Activated CD4-positive, alpha-beta memory T cell treated with anti-CD3 and anti-CD28 coated beads for 36 hours (primary cell): ENCODE measurements at regions not wholly inside any gene's neighbourhood (a gene's known extent, or its start where the extent isn't known, plus 50 kb on each side); places are given as distances from the start of the nearest gene placed in this dataset.

Experiments used
- CTCF ChIA-PET: fragments of 350-600 bp; sonication (Branson Sonifier 250); formaldehyde crosslinking; loops from one replicate; lab custom pipeline; 2021; ENCODE audit warnings: antibody characterized with exemption, inconsistent platforms; lab: Charles Lee
- POLR2A ChIA-PET: fragments of 350-600 bp; sonication (Branson Sonifier 250); formaldehyde crosslinking; loops from one replicate; lab custom pipeline; 2021; ENCODE audit warnings: antibody characterized with exemption; lab: Charles Lee
- DNase-seq: peaks from one replicate; pipeline ENCODE4 v3.0.0-alpha.2; 2020
- H3K27ac Mint-ChIP-seq: one replicate; pipeline ENCODE4 v1.8.0; 2021; ENCODE audit warnings: mixed read lengths
- H3K27me3 Mint-ChIP-seq: one replicate; pipeline ENCODE4 v1.8.0; 2021; ENCODE audit warnings: mixed read lengths
- H3K36me3 Mint-ChIP-seq: one replicate; pipeline ENCODE4 v1.8.0; 2021; ENCODE audit warnings: mixed read lengths
- H3K4me1 Mint-ChIP-seq: one replicate; pipeline ENCODE4 v1.8.0; 2021; ENCODE audit warnings: low read depth, mixed read lengths
- H3K4me3 Mint-ChIP-seq: one replicate; pipeline ENCODE4 v1.8.0; 2021; ENCODE audit warnings: mild to moderate bottlenecking, mixed read lengths
- H3K9me3 Mint-ChIP-seq: one replicate; pipeline ENCODE4 v1.8.0; 2021; ENCODE audit warnings: mixed read lengths
- intact Hi-C: fragments of 100-400 bp; cut with micrococcal nuclease; formaldehyde crosslinking; loops from one replicate; pipeline ENCODE4 v1.15.1; 2023

DNA sequence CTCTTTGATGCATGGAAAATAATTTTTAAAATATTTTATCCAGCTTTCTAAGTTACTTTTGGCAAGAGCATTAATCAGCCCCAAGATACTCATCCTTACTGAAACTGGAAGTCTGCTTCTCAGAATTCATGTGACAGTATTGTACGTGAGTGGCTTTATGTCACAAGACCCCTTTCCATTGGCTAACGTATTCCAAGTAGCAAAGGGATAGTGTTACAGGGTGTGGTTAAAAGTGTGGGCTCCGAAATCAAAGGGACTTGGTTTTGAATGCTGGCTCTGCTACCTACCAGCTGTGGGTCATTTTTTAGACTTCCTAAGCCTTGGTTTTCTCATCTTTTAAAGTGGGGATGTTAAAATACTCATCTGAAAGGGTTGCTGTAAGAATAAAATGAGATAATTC lies 91.7 kb downstream of the RHOU start:
- Mint-ChIP-seq H3K4me3 (no peak overlapping the region), H3K36me3 (no peaks in the 10 kb centered on the region), H3K27ac (no peak overlapping the region), H3K9me3 (no peaks in the 10 kb centered on the region), H3K27me3 (peaks cover 4% of the 10 kb centered on the region), H3K4me1 (peaks cover 30% of the 10 kb centered on the region)
- DNase-seq: no peak
- CTCF ChIA-PET: interaction anchor here (0.9 kb wide), 1 partner anchor 32 kb away, joined by 3 read pairs; no protein-coding TSS in a partner anchor
- intact Hi-C loops: loop anchor here (2.0 kb wide), 1 partner anchor 32 kb away; no protein-coding TSS in a partner anchor
- POLR2A ChIA-PET: interaction anchor here (0.7 kb wide), 1 partner anchor 682 kb away, joined by 4 read pairs; no protein-coding TSS in a partner anchor

DNA sequence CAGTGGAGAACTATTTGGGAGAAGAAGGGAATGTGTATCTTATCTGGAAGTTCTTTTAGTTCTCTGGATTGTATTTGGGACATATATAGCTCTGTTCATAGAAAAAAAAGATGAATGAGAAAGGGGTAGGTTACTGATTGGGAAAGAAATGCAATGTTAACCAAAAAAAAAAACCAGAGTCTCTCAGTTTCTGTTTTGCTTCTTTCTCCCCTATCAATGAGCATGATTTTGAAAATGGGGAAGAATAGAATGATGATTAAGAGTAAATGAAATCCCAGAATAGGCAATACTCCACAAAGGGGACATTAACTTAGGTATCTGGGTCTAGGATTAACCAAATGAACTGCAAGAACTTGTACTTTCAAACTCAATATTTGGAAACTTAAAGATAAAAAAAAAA lies 92.9 kb downstream of the RHOU start:
- Mint-ChIP-seq H3K36me3 (no peaks in the 10 kb centered on the region), H3K4me1 (peaks cover 30% of the 10 kb centered on the region), H3K27me3 (peaks cover 6% of the 10 kb centered on the region), H3K27ac (no peak overlapping the region), H3K9me3 (no peaks in the 10 kb centered on the region), H3K4me3 (no peak overlapping the region)
- POLR2A ChIA-PET: no interaction called here
- intact Hi-C loops: no loop called here
- CTCF ChIA-PET: no interaction called here
- DNase-seq: no peak

DNA sequence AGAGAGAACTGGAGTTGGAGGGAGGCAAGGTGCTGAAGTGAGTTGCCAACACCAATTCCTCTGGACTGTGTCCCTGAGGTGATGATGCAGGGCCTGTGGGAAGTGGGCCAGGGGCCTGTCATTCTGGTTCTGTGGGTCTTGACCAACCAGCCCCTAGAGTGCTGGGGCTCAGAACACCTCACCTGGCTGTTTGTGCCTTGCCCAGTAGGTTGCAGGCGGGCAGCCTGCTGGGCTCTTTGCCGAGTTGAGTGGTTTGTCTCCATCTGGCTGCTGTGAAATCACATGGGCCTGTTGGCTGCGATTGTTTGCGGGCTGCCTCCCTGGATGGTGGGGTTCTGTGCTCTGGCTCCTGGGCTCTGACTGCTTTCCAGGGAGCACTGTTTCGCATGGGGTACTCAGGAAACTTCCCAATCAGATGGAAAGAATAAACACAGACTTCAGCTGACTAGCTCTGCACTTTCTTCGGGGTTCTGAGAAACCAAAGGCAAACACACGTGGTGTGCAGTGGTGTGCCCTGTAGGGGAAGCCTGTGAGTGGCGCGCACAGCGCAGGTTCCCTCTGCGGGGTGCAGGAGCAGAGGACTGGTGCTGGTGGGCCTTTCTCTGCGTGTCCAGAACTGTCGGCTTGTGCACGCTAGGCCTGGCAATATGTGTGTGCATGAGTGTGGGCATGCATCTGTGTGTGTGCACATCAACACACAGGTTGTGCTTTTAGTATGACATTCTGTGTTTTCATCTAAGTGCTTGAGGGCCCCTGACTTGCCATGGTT lies 95.1 kb downstream of the RHOU start:
- ChIA-PET CTCF (no interaction called here), POLR2A (interaction anchor here (0.6 kb wide), 1 partner anchor 169 kb away, joined by 3 read pairs; no protein-coding TSS in a partner anchor)
- no peaks in the 10 kb centered on the region for H3K36me3 Mint-ChIP-seq
- no peak for DNase-seq
- no peak overlapping the region for H3K4me3 Mint-ChIP-seq
- no peaks in the 10 kb centered on the region for H3K9me3 Mint-ChIP-seq
- no peak overlapping the region for H3K27ac Mint-ChIP-seq
- H3K4me1 Mint-ChIP-seq: peaks cover 27% of the 10 kb centered on the region
- peaks cover 10% of the 10 kb centered on the region for H3K27me3 Mint-ChIP-seq
- intact Hi-C loops: no loop called here

DNA sequence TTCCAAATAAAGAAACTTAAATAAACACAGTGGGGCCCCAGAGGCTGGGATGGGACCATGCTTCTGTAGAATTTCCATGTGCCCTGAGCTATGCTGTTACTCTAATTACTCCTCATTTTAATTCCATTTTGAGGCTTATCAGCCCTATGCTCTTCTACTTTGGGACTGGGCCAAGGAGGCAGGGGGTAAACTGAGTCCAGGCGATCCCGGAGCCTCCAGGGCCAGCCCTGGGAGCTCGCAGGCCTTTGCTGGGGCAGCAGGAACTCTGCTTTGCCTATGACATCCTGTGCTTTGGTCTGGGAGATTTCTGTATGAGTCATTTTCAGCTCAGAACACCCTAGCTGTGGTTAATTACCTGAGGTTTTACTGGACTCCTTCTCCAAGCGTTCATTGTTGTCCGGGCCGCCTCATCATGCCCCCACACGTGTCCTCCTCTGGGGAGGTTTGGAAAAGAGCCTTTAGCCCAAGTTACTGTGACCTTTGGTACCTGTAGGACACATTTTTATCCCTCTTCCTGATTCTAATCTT lies 95.7 kb downstream of the RHOU start:
- Mint-ChIP-seq H3K4me1 (peaks cover 21% of the 10 kb centered on the region), H3K36me3 (no peaks in the 10 kb centered on the region), H3K9me3 (no peaks in the 10 kb centered on the region), H3K4me3 (no peak overlapping the region), H3K27ac (no peak overlapping the region), H3K27me3 (peaks cover 10% of the 10 kb centered on the region)
- intact Hi-C loops: no loop called here
- DNase-seq: no peak
- ChIA-PET CTCF (no interaction called here), POLR2A (no interaction called here)

DNA sequence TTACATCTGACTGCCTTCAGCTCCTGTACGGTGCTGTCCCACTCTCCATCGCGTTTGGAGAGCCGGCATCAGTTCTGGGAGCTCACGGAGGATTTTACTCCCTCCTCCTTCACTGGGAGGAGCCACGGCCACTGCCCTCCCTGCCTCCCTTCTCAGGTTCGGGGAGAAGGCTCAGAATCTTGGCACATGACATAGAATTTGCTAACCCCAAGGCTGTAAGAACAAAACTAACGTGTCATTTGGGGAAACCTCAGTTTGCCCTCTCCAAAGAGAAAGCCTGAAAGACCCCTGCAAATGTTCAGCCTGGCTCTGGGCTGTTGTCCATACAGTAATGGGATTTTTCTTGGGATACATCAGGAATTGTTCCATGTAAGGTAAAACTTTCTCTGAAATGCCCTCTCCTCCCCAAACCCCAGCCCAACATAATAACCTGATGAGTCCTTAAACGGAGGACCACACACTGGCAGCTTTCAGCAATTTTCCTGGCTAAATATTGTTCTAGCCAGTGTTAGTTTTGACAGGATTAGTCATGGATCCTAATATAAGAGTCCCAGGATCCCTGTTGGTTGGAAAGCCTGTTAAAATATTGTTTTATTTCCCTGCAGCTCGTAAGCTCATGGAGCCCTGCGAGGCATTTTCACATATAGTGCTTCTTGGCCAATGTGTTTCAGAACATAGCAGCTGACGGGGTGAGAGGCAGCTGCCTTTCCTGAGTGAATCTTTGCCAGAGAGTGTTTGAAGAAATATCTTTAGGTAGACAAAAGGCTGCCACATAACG lies 98.8 kb downstream of the RHOU start:
- Mint-ChIP-seq H3K9me3 (no peaks in the 10 kb centered on the region), H3K4me3 (no peak overlapping the region), H3K36me3 (no peaks in the 10 kb centered on the region), H3K27ac (no peak overlapping the region), H3K27me3 (peaks cover 9% of the 10 kb centered on the region), H3K4me1 (peaks cover 10% of the 10 kb centered on the region)
- ChIA-PET CTCF (no interaction called here), POLR2A (no interaction called here)
- intact Hi-C loops: no loop called here
- no peak for DNase-seq

DNA sequence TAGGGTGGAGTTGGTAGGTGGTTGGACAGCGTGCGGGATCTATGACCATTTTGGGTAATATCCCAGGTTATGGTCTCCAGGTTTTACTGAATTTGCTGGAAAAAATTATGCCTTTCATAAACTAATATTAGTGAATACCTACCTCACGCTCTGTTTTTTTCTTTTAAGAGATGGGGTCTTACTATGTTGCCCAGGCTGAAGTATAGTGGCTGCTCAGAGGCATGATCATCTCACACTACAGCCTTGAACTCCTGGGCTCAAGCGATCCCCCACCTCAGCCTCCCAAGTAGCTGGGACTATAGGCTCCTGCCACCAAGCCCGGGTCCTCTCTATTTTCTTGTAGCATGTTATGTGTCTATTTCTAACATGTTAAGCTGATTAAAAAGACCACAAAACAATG lies 100.2 kb downstream of the RHOU start:
- no peak for DNase-seq
- H3K27me3 Mint-ChIP-seq: peaks cover 9% of the 10 kb centered on the region
- intact Hi-C loops: no loop called here
- H3K9me3 Mint-ChIP-seq: no peaks in the 10 kb centered on the region
- POLR2A ChIA-PET: no interaction called here
- no peak overlapping the region for H3K4me3 Mint-ChIP-seq
- H3K4me1 Mint-ChIP-seq: peaks cover 10% of the 10 kb centered on the region
- H3K27ac Mint-ChIP-seq: no peak overlapping the region
- CTCF ChIA-PET: no interaction called here
- H3K36me3 Mint-ChIP-seq: no peaks in the 10 kb centered on the region

GRCh38 chr1:228835911-228836310 lies 100.6 kb downstream of the RHOU start:
- ChIA-PET CTCF (no interaction called here), POLR2A (no interaction called here)
- no peak overlapping the region for H3K27ac Mint-ChIP-seq
- intact Hi-C loops: no loop called here
- peaks cover 6% of the 10 kb centered on the region for H3K4me1 Mint-ChIP-seq
- H3K36me3 Mint-ChIP-seq: no peaks in the 10 kb centered on the region
- H3K4me3 Mint-ChIP-seq: no peak overlapping the region
- H3K27me3 Mint-ChIP-seq: peaks cover 9% of the 10 kb centered on the region
- no peak for DNase-seq
- H3K9me3 Mint-ChIP-seq: no peaks in the 10 kb centered on the region

DNA sequence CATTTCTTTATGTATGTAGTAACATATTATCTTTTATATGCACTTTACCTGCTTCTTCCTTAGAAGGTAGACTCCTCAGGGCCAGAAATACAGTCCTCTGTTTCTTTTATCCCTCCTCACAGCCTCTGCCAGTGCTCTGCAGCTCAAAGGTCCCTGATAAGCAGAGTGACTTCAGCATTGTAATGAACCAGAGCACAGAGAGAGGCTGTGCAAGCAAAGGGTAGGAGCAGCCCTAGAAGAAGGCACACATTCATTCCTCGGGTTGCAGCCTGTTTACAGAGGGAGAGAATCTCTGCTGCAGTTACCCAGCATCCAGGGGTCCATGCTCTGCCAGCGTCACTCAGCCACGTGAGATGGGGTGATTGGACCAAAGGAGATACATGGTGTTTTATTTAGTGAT lies 101.1 kb downstream of the RHOU start:
- peaks cover 9% of the 10 kb centered on the region for H3K27me3 Mint-ChIP-seq
- ChIA-PET POLR2A (no interaction called here), CTCF (no interaction called here)
- peaks cover 1% of the 10 kb centered on the region for H3K4me1 Mint-ChIP-seq
- no peak overlapping the region for H3K4me3 Mint-ChIP-seq
- no peaks in the 10 kb centered on the region for H3K36me3 Mint-ChIP-seq
- DNase-seq: no peak
- H3K9me3 Mint-ChIP-seq: no peaks in the 10 kb centered on the region
- H3K27ac Mint-ChIP-seq: no peak overlapping the region
- intact Hi-C loops: no loop called here

DNA sequence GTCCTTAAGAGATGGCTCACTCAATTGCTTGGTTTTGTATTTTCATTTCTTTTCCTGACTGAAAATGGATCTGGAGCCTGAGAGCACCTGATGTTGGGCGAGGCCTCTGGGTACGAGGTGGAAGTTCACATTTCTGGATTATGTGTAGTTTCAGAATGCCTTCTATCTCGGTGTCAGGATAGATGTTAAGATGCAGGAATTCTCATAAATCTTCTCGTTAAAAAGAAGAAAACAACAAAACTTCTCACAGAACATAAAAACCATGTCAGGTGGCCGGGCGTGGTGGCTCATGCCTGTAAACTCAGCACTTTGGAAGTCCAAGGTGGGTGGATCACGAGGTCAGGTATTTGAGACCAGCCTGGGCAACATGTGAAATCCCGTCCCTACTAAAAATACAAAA lies 101.8 kb downstream of the RHOU start:
- ChIA-PET POLR2A (no interaction called here), CTCF (no interaction called here)
- Mint-ChIP-seq H3K4me1 (no peaks in the 10 kb centered on the region), H3K27ac (no peak overlapping the region), H3K9me3 (no peaks in the 10 kb centered on the region), H3K4me3 (no peak overlapping the region), H3K27me3 (peaks cover 9% of the 10 kb centered on the region), H3K36me3 (no peaks in the 10 kb centered on the region)
- intact Hi-C loops: no loop called here
- no peak for DNase-seq

GRCh38 chr1:228837817-228838716 lies 102.8 kb downstream of the RHOU start:
- H3K36me3 Mint-ChIP-seq: no peaks in the 10 kb centered on the region
- peaks cover 7% of the 10 kb centered on the region for H3K9me3 Mint-ChIP-seq
- H3K27me3 Mint-ChIP-seq: peaks cover 7% of the 10 kb centered on the region
- H3K4me3 Mint-ChIP-seq: no peak overlapping the region
- no peaks in the 10 kb centered on the region for H3K4me1 Mint-ChIP-seq
- intact Hi-C loops: no loop called here
- H3K27ac Mint-ChIP-seq: no peak overlapping the region
- POLR2A ChIA-PET: no interaction called here
- no peak for DNase-seq
- CTCF ChIA-PET: interaction anchor here (1.0 to 1.4 kb wide), 3 partner anchors 12 to 390 kb away, joined by 3 to 5 read pairs (median 3); no protein-coding TSS in a partner anchor

- no peak overlapping the region for H3K27ac Mint-ChIP-seq
- no peaks in the 10 kb centered on the region for H3K4me1 Mint-ChIP-seq
- H3K36me3 Mint-ChIP-seq: no peaks in the 10 kb centered on the region
- intact Hi-C loops: no loop called here
- CTCF ChIA-PET: interaction anchor here (1.0 to 1.4 kb wide), 3 partner anchors 11 to 389 kb away, joined by 3 to 5 read pairs (median 3); no protein-coding TSS in a partner anchor
- POLR2A ChIA-PET: no interaction called here
- no peak overlapping the region for H3K4me3 Mint-ChIP-seq
- peaks cover 5% of the 10 kb centered on the region for H3K27me3 Mint-ChIP-seq
- DNase-seq: no peak
- H3K9me3 Mint-ChIP-seq: peaks cover 9% of the 10 kb centered on the region
Measured at GRCh38 chr1:228838717-228839500, 103.6 kb downstream of the RHOU start.
